ENCODE measurements at regions not wholly inside any gene's neighbourhood (a gene's known extent, or its start where the extent isn't known, plus 50 kb on each side); places are given as distances from the start of the nearest gene placed in this dataset.

GRCh38 chr18:27823053-27823452, 353.9 kb downstream of the CDH2 start:
- CTCF ChIA-PET: interaction anchor here (1.0 kb wide), 1 partner anchor 9 kb away, joined by 3 read pairs; no protein-coding TSS in a partner anchor
- Histone ChIP-seq H3K4me2 (ENCODE audit: insufficient read depth, low read length) (no peak overlapping the region), H3K79me2 (ENCODE audit: control insufficient read depth, insufficient read depth, low read length) (no peaks in the 10 kb centered on the region), H3K27me3 (ENCODE audit: control insufficient read depth in 2 of 2, insufficient read depth in 2 of 2, low read length in 2 of 2) (peaks cover 2% of the 10 kb centered on the region in 2 experiments), H3K36me3 (ENCODE audit: control insufficient read depth in 2 of 2, extremely low read depth in 1 of 2, insufficient read depth in 2 of 2, low read length in 2 of 2) (no peaks in the 10 kb centered on the region), H3K9me1 (replicated peaks; ENCODE audit: control insufficient read depth, extremely low read depth, insufficient read depth, low read length) (no peaks in the 10 kb centered on the region), H3K27ac (ENCODE audit: insufficient read depth, low read depth, low read length) (no peak overlapping the region), H3K4me1 (ENCODE audit: control insufficient read depth, extremely low read depth, insufficient read depth, low read length) (no peaks in the 10 kb centered on the region), H3K9me3 (replicated peaks; ENCODE audit: control insufficient read depth, insufficient read depth, low read length) (no peaks in the 10 kb centered on the region), H4K20me1 (replicated peaks; ENCODE audit: control insufficient read depth, extremely low read depth, insufficient read depth, low read length) (no peaks in the 10 kb centered on the region), H3K9ac (replicated peaks; ENCODE audit: extremely low read depth, insufficient read depth, low read length) (no peak overlapping the region), H3K4me3 (replicated peaks in 1 of 3; ENCODE audit: insufficient read depth in 1 of 3, low read depth in 1 of 3, low read length in 3 of 3) (no peak overlapping the region), H2AFZ (ENCODE audit: low read depth, low read length) (no peak overlapping the region)
- POLR2A ChIA-PET: no interaction called here
- dilution Hi-C loops (cut with MboI; ENCODE audit: extremely low pct_ligation_motif_present, low sequenced_read_pairs) (no loop called here), intact Hi-C loops (cut with micrococcal nuclease) (no loop called here)
- DNase-seq (ENCODE audit: low read depth, low spot score) (no peak), FAIRE-seq (no peak)
- TF ChIP-seq JUN (IDR thresholded peaks at IDR 0.05; ENCODE audit: borderline replicate concordance, insufficient read depth, insufficient read length, low read depth) (no peak), MYC (IDR thresholded peaks at IDR 0.05; ENCODE audit: low read depth, low read length) (no peak), POLR2AphosphoS5 (IDR thresholded peaks at IDR 0.05; ENCODE audit: insufficient read depth, low read depth, low read length) (no peak), FOS (IDR thresholded peaks at IDR 0.05; ENCODE audit: borderline replicate concordance, insufficient read depth, low read length) (no peak), EZH2 (IDR thresholded peaks at IDR 0.05; ENCODE audit: borderline replicate concordance, low read depth, low read length, severe bottlenecking) (no peak), GATA2 (IDR thresholded peaks at IDR 0.05; ENCODE audit: insufficient read depth, insufficient read length, low read depth, low read length) (no peak), POLR2A (IDR thresholded peaks at IDR 0.05; ENCODE audit: low read depth, low read length) (no peak)
- TF ChIP-seq, protein P1, sequence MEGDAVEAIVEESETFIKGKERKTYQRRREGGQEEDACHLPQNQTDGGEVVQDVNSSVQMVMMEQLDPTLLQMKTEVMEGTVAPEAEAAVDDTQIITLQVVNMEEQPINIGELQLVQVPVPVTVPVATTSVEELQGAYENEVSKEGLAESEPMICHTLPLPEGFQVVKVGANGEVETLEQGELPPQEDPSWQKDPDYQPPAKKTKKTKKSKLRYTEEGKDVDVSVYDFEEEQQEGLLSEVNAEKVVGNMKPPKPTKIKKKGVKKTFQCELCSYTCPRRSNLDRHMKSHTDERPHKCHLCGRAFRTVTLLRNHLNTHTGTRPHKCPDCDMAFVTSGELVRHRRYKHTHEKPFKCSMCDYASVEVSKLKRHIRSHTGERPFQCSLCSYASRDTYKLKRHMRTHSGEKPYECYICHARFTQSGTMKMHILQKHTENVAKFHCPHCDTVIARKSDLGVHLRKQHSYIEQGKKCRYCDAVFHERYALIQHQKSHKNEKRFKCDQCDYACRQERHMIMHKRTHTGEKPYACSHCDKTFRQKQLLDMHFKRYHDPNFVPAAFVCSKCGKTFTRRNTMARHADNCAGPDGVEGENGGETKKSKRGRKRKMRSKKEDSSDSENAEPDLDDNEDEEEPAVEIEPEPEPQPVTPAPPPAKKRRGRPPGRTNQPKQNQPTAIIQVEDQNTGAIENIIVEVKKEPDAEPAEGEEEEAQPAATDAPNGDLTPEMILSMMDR (IDR thresholded peaks at IDR 0.05; ENCODE audit: extremely low read depth in 1 of 2, insufficient read depth in 1 of 2, low read depth in 1 of 2, low read length in 2 of 2): no peak
- TF ChIP-seq, protein P2, sequence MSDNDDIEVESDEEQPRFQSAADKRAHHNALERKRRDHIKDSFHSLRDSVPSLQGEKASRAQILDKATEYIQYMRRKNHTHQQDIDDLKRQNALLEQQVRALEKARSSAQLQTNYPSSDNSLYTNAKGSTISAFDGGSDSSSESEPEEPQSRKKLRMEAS (IDR thresholded peaks at IDR 0.05; ENCODE audit: insufficient read depth, insufficient read length): no peak
- BruUV-seq (replicated peaks): no TSS peak
